ENCODE measurements at regions not wholly inside any gene's neighbourhood (a gene's known extent, or its start where the extent isn't known, plus 50 kb on each side); places are given as distances from the start of the nearest gene placed in this dataset.

DNA sequence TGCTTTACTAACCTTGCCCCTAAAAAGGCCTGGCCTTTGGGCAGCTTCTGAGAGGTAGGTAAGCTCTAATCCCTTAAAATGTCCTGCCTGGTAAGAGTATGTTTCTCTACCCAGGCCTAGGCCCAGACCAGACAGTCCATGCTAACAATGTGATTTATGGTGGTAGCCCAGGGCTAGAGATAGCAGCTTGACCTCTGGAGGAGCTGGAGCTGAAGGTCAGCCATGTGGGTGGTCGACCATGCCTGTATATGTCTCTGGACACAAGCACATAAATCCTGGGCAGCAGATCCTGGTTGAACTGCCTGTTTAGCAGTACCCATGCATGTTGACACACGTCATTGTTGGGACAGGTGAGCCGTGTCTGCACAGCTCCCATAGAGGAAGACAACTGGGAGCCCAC is 62.1 kb upstream of the PHACTR1 start:
- no peak for DNase-seq

DNA sequence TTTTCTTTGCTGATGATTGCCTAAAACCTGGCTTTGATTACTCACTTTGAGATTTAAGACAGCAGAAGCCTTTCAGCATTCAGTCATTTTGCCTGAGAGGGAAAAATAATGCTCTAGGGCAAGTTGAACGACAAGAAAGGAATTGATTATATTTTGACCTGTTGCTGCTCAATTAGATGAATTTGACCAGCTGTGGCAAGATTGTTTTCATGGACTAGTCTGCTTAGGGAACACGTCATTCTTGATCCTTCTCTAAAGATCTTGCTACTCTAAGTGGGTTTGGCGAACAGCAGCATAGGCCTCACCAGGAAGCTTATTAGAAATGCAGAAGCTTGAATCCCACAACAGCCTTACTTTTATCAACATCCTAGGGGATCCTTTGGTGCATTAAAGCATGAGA is 59.7 kb upstream of the PHACTR1 start:
- no peak for DNase-seq

DNA sequence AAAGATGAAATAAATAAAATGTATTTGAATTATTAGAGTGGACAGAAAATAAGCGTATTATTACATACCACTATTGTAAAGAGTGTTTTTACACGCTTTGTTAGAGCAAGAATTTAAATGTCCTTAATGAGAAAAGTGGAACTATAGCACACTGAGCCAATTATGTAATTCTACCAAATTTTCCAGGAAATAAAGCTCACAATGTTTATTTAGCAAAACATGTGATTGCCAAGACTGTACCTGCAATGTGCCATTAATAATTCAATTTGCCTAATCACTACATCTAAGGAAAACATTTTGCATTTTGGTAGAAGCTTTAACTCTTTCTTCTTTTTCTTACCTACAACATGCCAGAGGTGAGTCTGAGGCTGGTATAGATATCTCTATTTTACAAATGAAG is 58.7 kb upstream of the PHACTR1 start:
- no peak for DNase-seq

DNA sequence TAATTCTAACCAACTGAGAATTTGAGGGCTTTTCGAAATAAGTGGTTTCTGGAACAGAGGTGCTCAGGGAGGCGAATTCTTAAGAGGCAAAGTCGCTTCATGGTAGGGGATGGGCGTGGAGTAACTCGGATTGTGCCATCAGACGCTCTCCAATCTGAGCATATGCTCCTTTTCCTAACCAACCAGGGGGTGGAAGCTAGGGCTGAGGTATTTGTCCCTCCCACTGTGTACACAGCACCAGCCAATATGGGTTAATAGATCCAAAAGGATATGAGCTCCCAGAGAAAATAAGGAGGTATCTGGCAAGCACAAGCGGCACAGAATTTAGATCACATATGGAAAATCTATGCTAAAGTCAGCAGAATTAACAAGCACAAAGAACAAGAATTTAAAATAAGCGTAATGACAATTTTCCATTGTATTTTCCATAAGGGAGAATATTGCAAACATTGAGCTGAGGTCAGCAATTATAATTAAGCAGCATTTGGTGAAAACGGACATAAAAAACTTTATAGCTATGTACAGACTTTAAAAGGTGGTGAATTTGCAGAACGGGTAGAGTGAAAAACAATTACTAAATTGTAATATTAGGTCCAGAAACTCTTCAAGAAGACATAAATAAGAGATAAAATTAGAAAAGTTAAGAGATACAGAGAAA is 55.0 kb upstream of the PHACTR1 start:
- no peak for DNase-seq
